Right atrium auricular region (tissue), 2 donors: ENCODE measurements at regions not wholly inside any gene's neighbourhood (a gene's known extent, or its start where the extent isn't known, plus 50 kb on each side); places are given as distances from the start of the nearest gene placed in this dataset.

Experiments used
- DNase-seq: peaks from one replicate; pipeline ENCODE4 v3.0.0-alpha.2; 2019; ENCODE audit warnings: low spot score
- H3K27ac ChIP-seq, 2 donors: fragments of 200-600 bp; sonication (generic); 1 replicate in 1 of 2; 2 replicates in 1 of 2; pipeline ENCODE4 v1.5.1; 2016 to 2019
- H3K27me3 ChIP-seq, 2 donors: fragments of 200-600 bp; sonication (generic); one replicate each; pipeline versions ENCODE4 v1.5.1 to v1.6.0; 2017 to 2019
- H3K36me3 ChIP-seq: fragments of 200-600 bp; sonication (generic); one replicate; pipeline ENCODE4 v1.5.1; 2016
- H3K4me1 ChIP-seq, 2 donors: fragments of 200-600 bp; sonication (generic); one replicate each; pipeline versions ENCODE4 v1.5.1 to v1.6.0; 2017 to 2019
- H3K4me3 ChIP-seq, 2 donors: fragments of 200-600 bp; sonication (generic); 1 replicate in 1 of 2; 2 replicates in 1 of 2; pipeline ENCODE4 v1.5.1; 2017 to 2019; ENCODE audit warnings: mild to moderate bottlenecking in 1 of 2, moderate library complexity in 1 of 2
- H3K9me3 ChIP-seq, 2 donors: fragments of 200-600 bp; sonication (generic); one replicate each; pipeline ENCODE4 v1.5.1; 2019
- CTCF ChIP-seq, 2 donors: fragments of 200-600 bp; sonication (generic); IDR thresholded peaks; one replicate each; pipeline ENCODE4 v1.5.1; 2019; ENCODE audit warnings: antibody characterized with exemption in 2 of 2

- no peaks in the 10 kb centered on the region for H3K27me3 ChIP-seq
- H3K36me3 ChIP-seq = no peaks in the 10 kb centered on the region
- no peaks in the 10 kb centered on the region for H3K9me3 ChIP-seq
- H3K4me3 ChIP-seq = no peak overlapping the region
- no peak overlapping the region for H3K27ac ChIP-seq
- DNase-seq = no peak
- TF ChIP-seq CTCF (IDR thresholded peaks at IDR 0.05) = no peak
- no peaks in the 10 kb centered on the region for H3K4me1 ChIP-seq
These were observed 284.5 kb downstream of the HTR1B start for GRCh38 chr6:77178821-77179220.

GRCh38 chr6:77177470-77177869, 285.8 kb downstream of the HTR1B start:
- TF ChIP-seq CTCF (IDR thresholded peaks at IDR 0.05) = no peak
- Histone ChIP-seq H3K36me3 (no peaks in the 10 kb centered on the region), H3K9me3 (no peaks in the 10 kb centered on the region), H3K27me3 (no peaks in the 10 kb centered on the region), H3K27ac (no peak overlapping the region), H3K4me3 (no peak overlapping the region), H3K4me1 (no peaks in the 10 kb centered on the region)
- no peak for DNase-seq

DNA sequence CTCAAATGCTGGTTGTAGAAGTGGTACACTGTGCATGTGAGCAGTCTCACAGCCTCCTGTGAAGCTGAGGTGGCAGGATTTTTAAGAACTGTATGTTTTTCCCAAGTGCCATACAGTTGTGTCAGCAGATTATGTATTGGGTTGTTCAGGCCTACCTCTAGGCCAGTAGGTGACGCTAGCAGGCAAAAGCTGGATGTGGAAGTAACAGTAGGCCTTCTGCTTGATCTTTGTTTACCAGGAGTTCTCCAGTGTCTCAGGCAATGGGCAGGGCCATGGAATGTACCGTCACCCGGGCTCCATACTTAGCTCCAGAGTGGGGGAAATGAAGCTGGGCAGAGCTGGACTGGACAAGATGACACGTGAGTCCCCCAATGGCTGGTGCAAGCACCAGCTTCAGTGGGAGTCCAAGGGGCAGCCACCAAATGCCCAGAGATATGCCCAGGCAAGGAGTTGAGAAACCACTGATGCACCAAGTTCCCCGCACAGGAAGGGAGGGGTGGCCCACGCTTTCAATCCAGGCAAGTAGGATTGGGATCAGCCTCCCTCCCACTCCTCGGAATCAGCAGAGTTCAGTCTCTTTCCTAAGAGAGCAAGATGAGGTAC, 289.7 kb downstream of the HTR1B start:
- DNase-seq = no peak
- H3K4me1 ChIP-seq = no peaks in the 10 kb centered on the region
- H3K27me3 ChIP-seq = no peaks in the 10 kb centered on the region
- H3K4me3 ChIP-seq = no peak overlapping the region
- H3K36me3 ChIP-seq = no peaks in the 10 kb centered on the region
- no peak overlapping the region for H3K27ac ChIP-seq
- H3K9me3 ChIP-seq = no peaks in the 10 kb centered on the region
- TF ChIP-seq CTCF (IDR thresholded peaks at IDR 0.05) = no peak

DNA sequence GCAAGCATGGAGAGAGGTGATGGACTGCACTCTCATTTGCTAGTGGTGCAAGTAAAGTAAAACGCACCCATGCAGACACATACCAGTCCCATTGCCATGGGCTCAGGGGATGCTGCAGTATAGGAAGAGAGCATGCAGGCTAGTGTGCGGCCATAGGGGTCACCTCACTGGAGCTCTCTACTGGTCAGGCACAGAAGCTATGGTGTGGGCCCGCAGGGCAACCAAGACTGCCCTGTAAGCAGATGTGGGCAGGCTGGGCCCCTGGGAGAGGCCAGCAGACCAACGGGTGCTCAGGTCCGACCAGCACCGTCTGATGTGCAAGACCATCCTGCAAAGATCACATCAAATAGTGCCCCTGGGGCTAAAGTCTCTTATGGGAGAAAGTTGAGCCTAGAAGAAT, 290.7 kb downstream of the HTR1B start:
- no peak overlapping the region for H3K27ac ChIP-seq
- H3K27me3 ChIP-seq = no peaks in the 10 kb centered on the region
- H3K4me3 ChIP-seq = no peak overlapping the region
- no peaks in the 10 kb centered on the region for H3K4me1 ChIP-seq
- no peak for TF ChIP-seq CTCF (IDR thresholded peaks at IDR 0.05)
- H3K36me3 ChIP-seq = no peaks in the 10 kb centered on the region
- H3K9me3 ChIP-seq = no peaks in the 10 kb centered on the region
- DNase-seq = no peak

GRCh38 chr6:77159730-77160129, 303.6 kb downstream of the HTR1B start:
- DNase-seq = no peak
- no peak for TF ChIP-seq CTCF (IDR thresholded peaks at IDR 0.05)

DNA sequence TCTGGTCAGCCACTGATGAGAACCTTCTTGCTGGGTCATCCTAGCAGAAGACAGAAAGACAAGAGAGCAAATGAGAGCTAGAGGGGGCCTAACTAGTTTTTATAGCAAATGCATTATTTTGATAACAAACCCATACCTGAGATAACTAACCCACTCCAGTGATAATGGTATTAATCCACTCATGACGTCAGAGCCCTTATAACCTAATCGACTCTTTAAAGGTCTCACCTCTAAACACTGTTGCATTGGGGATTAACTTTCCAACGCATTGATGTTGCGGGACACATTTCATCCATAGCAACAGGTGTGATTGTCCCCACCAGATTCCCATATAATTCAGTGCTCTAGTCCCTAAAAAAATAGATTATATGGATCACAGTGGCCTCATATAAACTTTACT, 312.1 kb downstream of the HTR1B start:
- no peak for DNase-seq
- TF ChIP-seq CTCF (IDR thresholded peaks at IDR 0.05) = no peak

More at GRCh38 chr6:77159730-77160129, 303.6 kb downstream of the HTR1B start:
- no peaks in the 10 kb centered on the region for H3K27me3 ChIP-seq
- H3K4me1 ChIP-seq = no peaks in the 10 kb centered on the region
- no peaks in the 10 kb centered on the region for H3K36me3 ChIP-seq
- no peaks in the 10 kb centered on the region for H3K9me3 ChIP-seq
- H3K4me3 ChIP-seq = no peak overlapping the region
- H3K27ac ChIP-seq = no peak overlapping the region

More for the DNA sequence above, 312.1 kb downstream of the HTR1B start:
- Histone ChIP-seq H3K27ac (no peak overlapping the region), H3K27me3 (no peaks in the 10 kb centered on the region), H3K36me3 (no peaks in the 10 kb centered on the region), H3K9me3 (no peaks in the 10 kb centered on the region), H3K4me1 (no peaks in the 10 kb centered on the region), H3K4me3 (no peak overlapping the region)
